ENCODE measurements at regions not wholly inside any gene's neighbourhood (a gene's known extent, or its start where the extent isn't known, plus 50 kb on each side); places are given as distances from the start of the nearest gene placed in this dataset.

DNA sequence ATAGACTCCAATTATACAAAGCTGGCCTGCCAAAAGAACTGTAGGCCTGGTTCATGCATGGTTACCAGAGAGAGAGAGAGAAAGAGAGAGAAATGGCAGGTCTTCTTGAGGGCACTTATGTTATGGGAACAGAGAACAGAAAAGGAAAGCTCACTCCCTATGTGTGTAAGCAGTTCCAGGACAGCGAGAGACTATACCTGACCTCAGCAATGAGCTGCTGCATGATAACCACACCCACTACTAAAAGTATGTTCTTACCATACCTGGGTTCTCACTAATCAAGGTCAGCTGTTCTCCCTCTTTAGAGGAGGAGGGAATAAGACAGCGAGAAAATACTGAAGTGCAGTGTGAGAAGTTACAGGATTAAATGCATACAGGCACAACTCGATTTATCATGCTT lies 583.3 kb downstream of the GBA3 start:
- no peak for DNase-seq (ENCODE audit: extremely low read depth in 1 of 2, low read depth in 1 of 2)

DNA sequence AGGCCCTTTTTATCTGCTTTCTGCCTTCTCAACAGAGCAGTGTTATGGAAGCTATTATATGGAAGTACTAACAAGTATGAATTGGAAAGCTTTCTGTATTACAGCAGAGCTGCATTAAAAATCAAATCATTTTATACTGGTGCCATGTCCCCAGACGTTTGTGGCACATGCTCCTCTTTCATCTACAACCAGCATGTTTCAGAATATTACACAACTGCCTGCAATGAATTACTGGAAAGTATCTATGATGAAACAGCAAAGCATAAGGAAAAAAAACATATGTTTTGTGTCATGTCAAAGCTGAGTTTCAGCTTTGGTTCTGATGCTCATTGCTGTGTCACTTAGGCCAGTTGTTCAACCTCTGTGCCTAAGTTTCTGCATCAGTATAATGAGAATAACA lies 576.8 kb downstream of the GBA3 start:
- DNase-seq (ENCODE audit: extremely low read depth in 1 of 2, low read depth in 1 of 2) = no peak

DNA sequence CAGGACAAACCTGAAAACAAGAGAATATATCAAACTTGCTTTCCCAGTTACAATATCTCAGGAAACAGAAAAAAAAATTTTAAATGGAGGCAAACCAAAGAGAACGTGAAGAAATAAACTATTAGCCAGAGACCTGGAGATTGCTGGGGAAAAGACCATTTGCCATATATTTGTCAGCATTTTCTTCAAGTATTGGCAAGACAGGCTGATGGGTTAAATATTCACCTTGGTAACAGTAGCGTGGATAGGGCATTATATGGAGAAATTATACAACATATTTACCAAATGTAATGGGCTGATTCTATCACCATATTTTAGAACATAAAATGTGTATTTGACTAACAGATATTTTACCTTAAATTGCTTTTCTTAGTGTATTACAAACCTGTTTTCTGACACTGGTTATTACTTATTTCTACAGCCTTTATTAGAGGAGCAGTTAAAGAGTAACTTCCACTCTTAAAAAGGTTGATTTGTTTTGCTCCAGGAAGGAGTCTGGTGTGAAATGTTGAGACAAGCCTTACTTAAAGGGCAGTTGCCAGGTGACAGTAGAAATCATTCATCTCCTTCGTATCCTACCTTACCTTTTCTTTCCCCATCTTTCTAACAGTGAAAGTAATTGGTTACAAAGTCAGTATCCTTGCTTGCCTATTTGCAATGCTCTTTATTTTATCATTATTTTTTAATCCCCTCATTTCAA lies 575.5 kb downstream of the GBA3 start:
- DNase-seq (ENCODE audit: extremely low read depth in 1 of 2, low read depth in 1 of 2) = no peak

DNA sequence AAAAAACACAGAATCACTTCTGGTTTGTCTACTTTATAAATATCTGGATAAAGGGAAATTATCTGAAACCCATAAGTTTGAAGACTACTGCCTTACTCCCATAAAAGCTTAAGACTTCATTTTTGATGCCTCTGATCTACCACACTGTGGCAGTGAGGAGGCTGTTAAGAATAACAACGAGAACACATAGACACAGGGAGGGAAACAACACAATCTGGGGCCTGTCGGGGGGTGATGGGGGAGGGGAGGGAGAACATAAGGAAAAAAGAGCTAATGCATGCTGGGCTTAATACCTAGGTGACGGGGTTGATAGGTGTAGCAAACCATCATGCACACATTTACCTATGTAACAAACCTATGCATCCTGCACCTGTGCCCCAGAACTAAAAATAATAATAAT lies 573.7 kb downstream of the GBA3 start:
- no peak for DNase-seq (ENCODE audit: extremely low read depth in 1 of 2, low read depth in 1 of 2)

DNA sequence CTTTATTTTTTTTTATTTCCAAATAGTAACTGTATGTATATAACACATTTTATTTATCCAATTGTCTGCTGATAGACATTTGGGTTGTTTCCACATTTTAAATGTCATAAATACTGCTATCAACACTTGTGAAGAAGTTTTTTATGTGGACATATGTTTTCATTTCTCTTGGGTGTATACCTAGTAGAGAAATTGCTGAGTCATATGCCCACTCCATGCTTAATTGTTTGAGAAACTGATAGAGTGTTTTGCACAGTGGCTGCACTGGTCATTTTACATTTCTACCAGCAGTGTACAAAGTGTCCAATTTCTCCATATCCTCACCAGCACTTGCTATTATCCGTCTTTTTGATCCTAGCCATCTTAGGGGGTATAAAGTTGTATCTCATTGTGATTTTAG lies 567.8 kb downstream of the GBA3 start:
- no peak for DNase-seq (ENCODE audit: extremely low read depth in 1 of 2, low read depth in 1 of 2)

DNA sequence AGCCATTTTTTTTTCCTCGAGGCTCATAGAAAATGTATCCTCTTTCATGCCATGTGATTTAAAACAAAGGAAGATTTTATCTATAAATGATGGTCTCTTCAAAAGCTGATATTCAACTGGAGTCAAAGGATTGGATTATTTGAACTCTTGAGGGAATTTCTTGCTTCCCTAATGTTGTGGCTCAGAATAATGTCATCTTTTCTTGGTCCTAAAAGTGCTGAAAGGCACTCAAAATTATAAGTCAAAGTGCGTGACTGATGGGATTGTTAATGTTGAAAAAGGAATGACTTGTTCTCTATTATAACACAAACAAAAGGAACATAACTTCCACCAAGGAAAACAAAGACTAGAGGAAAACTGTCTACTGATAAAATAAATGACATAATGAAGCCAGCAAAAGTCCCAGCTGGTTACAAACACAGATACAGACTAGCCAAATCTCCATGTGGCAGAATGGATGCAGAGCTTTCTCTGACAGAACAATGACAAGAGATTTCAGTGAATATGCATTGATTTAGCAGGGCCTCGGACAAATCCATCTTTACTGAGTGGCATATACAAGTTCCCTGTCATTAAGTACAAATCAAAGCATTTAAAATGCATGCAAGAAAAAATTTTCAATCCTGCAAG lies 552.6 kb downstream of the GBA3 start:
- no peak for DNase-seq (ENCODE audit: extremely low read depth in 1 of 2, low read depth in 1 of 2)

DNA sequence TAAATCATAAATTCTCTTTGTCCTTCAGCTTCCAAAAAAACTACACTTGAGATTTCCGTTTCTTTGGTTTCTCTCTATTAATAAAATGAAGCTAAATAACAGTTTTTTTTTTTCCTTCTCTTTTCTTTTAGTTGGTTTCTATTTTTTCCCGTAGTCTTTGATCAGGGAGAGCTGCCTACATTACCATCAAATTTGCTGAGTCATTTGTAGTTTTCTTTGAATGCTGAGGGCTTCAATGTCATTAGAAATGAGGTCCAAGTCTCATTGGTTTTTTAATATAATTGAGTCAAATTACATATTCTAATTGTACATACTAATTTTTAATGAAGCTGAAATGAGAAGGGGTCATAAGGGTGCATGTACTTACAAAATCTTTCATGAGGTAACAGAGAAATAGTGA lies 550.2 kb downstream of the GBA3 start:
- DNase-seq (ENCODE audit: extremely low read depth in 1 of 2, low read depth in 1 of 2) = no peak

DNA sequence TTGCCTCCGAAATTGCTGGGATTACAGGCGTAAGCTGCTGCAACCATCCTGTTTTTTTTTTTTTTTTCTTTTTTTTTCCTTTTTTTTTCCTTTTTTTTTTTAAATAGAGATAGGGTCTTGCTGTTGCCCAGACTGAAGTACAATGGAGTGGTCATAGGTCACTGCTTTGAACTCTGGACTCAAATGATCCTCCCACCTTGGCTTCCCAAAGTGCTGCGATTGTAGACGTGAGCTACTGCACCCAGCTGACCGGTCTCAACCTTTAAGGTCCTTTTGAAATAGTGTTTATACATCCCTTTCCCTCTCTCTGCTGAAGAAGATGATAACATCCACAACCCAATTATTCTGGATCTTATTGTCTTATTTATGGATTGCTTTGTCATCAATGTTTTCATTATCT lies 548.7 kb downstream of the GBA3 start:
- DNase-seq (ENCODE audit: extremely low read depth in 1 of 2, low read depth in 1 of 2) = no peak

DNA sequence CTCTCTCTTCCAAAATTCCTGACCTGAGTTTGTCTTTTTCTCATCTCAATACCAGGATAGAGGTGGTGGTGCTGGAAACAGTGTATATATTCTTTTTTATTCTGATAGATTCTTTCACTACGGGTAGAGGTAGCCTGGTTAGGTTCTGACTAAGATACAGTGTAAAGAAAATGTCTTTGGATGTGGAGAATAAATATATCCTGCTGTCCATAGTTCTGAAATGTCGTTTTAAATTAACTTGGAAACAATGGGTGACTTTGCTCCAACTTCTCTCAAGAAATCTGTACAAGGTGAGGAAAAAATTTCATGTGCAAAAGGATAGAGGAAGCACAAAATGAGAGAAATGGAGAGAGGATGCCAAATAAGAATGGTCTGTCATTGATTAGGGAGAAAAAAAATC lies 546.1 kb downstream of the GBA3 start:
- no peak for DNase-seq (ENCODE audit: extremely low read depth in 1 of 2, low read depth in 1 of 2)

DNA sequence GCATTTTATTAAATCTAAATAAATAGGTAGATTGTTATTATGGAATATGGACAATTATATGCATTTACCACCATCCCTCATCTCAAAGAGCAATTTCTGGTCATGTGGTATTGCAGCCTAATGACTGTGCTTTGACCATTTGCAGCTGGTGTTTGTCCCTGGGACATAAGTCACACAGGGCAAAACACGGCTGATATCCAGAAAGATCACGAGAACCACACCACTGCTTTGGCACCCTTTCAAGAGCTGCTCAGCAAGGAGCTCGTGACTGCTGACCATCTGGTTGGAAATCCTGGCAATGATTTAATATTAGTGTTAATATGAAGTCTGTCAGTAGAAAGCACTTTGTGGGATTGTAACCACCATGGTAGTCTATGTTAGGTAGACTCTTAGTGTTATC lies 545.0 kb downstream of the GBA3 start:
- no peak for DNase-seq (ENCODE audit: extremely low read depth in 1 of 2, low read depth in 1 of 2)

DNA sequence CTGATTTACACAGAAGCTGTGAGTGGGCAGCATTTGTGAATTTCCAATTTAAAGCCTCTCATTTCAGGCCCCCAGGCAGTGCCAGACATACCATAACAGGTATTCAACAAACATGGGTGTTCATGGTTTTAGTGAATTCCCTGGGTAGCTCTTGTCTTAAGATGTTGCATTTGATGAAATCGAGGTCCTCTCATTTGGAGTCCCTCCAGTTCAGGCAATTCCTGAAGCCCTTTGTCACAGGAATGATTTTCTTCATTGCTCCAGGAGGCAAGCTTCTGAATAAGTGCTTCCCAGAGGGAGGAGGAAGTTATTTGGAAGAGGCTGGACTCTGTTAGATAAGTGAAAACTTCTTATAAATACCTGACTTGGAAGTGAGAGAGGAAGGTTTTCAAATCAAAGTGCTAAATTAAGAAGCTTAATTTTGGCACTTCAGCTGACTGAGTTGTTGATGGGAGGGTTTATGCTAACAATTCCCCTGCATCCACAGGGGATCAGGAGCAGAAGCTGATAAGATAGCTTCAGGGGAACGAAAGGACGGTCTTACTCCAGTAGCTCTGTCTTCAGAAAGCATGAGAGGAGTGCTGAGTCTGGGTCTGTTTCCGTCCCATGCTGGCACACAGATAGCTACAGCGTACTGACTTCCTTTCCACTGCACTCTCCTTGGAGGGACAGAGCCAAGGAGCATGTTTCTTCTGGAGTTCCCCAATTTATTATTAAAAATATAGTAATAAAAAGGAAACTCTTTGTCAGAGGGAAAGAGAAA lies 543.1 kb downstream of the GBA3 start:
- DNase-seq (ENCODE audit: extremely low read depth in 1 of 2, low read depth in 1 of 2) = no peak

DNA sequence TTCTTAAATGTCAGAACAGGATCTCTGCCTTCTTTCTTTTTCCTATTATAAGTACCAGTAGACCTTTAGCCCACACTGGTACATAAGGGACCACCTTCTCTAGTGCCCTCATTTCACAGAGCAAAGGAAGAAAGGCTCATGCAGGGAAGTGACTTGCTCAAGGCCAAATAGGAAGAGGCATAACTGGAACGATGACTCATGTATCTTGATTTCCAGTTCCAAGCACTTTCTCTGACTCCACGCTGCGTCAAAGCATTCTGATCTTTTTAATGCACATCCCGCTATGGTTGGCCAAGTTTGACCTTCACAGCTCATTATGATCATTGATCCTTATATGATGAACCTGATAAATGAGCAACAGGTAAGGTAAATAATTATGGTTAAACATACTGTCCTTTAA lies 542.0 kb downstream of the GBA3 start:
- DNase-seq (ENCODE audit: extremely low read depth in 1 of 2, low read depth in 1 of 2) = no peak

DNA sequence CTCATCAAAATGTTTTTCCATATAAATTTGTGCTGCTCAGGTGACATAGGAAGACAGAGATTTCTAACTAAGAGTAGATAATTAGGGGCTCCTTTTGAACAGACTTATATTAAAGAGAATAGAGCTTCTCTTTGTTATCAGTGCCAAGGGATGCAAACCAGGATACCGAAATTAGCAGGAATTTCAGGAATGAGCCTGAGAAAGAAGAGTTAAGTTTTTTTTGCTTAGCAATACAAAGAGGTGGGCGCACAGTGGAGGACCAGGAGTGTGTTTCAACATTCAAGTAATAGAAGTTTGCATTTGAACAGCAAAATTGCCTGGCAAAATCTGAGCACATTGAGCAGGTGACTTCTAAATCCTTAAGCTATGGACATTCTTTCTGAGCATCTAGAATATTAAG lies 541.3 kb downstream of the GBA3 start:
- no peak for DNase-seq (ENCODE audit: extremely low read depth in 1 of 2, low read depth in 1 of 2)

DNA sequence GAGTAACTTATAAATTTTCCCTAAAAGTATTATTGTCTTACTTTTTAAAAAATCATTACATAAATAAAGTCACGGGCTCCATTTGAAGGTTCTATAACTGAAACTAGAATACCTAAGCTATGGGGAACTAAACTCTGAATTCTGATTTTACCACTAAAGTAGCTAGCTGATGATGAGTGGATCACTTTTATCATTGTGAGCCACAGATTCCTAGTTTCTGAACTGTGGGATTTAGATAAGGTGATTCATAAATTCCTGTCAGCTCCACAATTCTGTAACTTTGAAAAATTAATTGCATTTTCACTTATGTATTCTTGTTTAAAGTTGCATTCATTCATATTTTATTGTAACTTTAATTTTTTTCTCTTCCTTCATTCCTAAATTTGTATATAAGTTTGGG lies 540.9 kb downstream of the GBA3 start:
- no peak for DNase-seq (ENCODE audit: extremely low read depth in 1 of 2, low read depth in 1 of 2)

DNA sequence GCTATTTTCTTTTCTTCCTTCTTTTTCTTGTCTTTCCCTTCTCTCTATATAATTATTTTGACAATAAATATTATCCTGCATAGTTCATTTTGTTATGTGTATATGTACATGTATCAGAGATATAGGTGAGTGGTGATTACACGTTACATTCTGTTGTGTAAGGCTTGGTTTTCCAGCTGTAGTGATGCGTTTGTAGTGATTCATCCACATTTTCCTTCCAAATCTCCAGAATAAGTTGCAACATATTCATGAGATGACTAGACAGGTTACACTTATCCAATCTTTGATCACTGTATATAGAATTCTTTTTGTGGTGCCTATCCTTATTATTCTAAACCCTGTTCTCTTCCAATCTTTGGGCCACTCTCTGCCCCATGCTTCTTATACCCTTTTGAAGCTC lies 540.2 kb downstream of the GBA3 start:
- DNase-seq (ENCODE audit: extremely low read depth in 1 of 2, low read depth in 1 of 2) = no peak

DNA sequence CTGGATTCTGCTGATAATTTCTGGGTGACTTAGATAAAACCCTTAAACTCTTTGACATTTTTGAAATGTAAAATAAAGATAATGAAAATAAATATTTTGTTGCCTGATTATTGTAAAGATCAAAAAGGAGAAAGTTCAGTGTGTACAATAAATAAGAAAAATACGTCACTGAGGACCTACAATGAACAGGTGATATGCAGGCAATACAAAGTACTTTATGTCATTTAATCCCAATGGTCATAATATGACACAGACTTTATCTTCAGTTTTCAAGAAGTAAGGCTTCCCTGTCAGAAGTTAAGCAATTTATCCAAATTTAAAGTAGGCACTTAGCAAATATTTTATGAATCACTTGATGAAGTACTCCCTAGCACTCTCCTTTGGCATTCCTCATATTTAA lies 532.8 kb downstream of the GBA3 start:
- DNase-seq (ENCODE audit: extremely low read depth in 1 of 2, low read depth in 1 of 2) = no peak

DNA sequence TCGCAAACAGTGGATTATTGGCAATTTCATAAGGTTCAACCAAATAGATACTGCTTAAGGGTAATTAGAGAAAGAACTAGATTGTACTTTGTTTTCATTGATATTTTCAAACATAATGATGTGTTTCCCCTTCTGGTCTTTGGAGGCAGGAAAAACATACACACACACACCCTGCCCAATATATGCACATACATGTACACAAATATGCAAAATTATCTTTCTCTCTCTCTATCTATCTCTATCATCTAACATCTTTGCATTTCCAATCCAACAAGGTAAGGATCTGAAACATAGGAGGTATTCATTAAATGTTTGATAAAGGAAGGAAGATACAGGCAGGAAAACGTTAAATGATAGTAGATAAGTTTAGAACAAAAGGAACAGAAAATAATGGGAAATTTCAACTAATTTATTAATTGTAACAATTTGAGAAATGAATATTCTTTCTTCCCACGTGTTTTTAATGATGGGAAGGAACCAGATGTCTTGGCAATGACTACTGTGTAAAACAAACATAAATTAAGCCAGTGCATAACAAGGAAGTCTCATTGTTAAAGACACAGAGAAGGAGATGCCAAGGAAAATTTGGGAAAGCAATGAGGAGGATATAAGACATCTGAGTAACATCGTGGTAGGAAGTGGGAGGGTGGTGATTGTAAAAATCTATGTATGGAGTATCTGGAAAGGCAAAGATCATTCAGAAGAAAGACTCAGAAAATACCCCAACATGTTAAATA lies 532.1 kb downstream of the GBA3 start:
- DNase-seq (ENCODE audit: extremely low read depth in 1 of 2, low read depth in 1 of 2) = no peak

DNA sequence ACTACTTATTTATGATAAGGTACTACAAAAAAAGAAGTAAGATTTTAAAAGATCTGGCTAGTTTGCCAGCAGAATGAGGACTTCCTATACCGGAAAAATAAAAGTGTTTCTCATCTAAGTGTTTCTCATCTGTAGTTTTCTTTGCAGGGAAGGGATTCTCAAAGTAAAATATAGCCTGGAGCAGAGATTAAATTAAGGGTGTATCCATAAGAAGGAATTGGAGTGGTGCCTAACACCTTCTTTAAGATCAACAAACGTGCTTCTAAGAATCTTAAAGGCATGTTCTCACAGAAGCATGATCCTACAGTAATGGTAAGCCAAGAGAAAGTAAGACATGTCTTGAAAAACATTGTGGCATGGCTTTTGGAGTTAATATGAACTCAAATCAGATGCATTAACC lies 528.2 kb downstream of the GBA3 start:
- no peak for DNase-seq (ENCODE audit: extremely low read depth in 1 of 2, low read depth in 1 of 2)

DNA sequence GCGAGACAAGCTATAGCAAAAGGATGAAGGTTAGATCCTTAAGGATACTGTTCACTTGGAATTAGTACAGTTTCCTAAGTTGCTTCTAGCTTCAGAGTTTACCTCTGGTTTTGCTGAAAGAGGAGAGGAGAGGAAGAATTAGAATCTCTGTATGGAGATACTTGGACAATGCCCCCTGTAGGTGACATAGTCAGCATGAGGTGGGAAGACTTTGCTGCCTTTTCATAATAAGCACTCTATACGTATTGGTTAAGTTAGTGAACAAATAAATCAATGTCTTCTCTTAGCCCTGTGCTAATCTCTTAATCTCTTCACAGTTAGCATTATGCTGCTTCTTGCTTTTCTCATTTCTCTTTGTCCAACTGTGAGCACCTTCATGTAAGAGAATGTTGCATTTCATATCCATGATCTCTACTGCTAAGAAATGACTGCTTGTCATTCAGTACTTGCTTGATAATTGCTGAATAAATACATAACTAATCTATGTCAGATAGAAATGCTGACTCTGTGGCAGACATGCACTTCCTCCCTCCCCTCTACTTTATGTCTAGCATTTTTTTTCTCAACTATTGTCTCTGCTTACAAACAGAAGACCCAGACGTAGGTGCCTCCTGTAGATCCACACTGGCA lies 527.2 kb downstream of the GBA3 start:
- no peak for DNase-seq (ENCODE audit: extremely low read depth in 1 of 2, low read depth in 1 of 2)

DNA sequence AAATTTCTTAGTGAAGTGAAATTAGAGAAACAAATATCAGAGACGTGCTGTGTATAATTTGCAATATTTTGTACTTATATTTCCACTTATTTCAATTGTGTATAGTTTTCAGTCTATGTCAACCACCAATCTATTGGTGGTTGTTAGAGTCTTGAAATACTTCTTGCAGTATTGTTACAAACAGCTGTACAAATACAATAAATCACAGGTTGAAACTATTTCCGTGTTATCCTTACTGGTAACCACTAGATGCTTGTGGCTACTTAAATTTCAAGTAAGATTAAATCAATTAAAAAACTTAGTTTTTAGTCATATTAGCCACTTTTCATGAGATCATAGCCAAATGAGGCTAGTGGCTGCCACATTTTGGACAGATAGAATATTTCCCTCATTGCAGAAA lies 520.5 kb downstream of the GBA3 start:
- DNase-seq (ENCODE audit: extremely low read depth in 1 of 2, low read depth in 1 of 2) = no peak

DNA sequence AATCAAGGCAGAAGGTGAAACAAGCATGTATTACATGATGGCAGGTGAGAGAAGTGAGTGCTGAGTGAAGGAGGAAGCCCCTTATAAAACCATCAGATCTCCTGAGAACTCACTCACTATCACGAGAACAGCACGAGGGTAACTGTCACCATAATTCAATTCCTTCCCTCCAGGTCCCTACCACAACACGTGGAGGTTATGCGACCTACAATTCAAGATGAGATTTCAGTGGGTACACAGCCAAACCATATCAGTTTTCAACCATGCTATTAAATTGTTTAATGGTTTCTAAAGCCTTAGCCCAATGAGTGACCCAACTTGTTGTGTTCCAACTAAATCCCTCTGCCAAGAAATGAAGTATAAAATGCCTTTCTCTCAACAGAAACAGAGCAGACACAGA lies 519.8 kb downstream of the GBA3 start:
- no peak for DNase-seq (ENCODE audit: extremely low read depth in 1 of 2, low read depth in 1 of 2)

Data from stimulated activated CD8-positive, alpha-beta memory T cell treated with anti-CD3 and anti-CD28 coated beads, Interleukin-7, amount 100 ng/mL, for 48 hours (primary cell).